NCI-H510A (cell line): ENCODE measurements at regions not wholly inside any gene's neighbourhood (a gene's known extent, or its start where the extent isn't known, plus 50 kb on each side); places are given as distances from the start of the nearest gene placed in this dataset.
A peak's percentile ranks its signal among the peaks of the same experiment; 100 is the strongest.

Experiments
- DNase-seq: peaks from one replicate; lab custom pipeline; 2025; lab: John Stamatoyannopoulos, UW

- no peak for DNase-seq
Observed at GRCh38 chr1:34270181-34270580, 93.5 kb downstream of the C1orf94 start.

- no peak for DNase-seq
Observed at GRCh38 chr1:34272152-34272551, 95.4 kb downstream of the C1orf94 start.

GRCh38 chr1:34275150-34275549 is 98.4 kb downstream of the C1orf94 start:
- no peak for DNase-seq

- no peak for DNase-seq
Observed at GRCh38 chr1:34276606-34277005, 99.9 kb downstream of the C1orf94 start.

- no peak for DNase-seq
Observed at GRCh38 chr1:34277150-34277549, 100.4 kb downstream of the C1orf94 start.

GRCh38 chr1:34278211-34278610 is 101.5 kb downstream of the C1orf94 start:
- DNase-seq = no peak

- no peak for DNase-seq
Observed at GRCh38 chr1:34279971-34280370, 103.3 kb downstream of the C1orf94 start.

- no peak for DNase-seq
Observed at GRCh38 chr1:34280509-34280908, 103.8 kb downstream of the C1orf94 start.

- no peak for DNase-seq
Observed at GRCh38 chr1:34283142-34283541, 106.4 kb downstream of the C1orf94 start.

- DNase-seq = peak; percentile 31
Observed at GRCh38 chr1:34286511-34286910, 109.8 kb downstream of the C1orf94 start.

- DNase-seq = no peak
Observed at GRCh38 chr1:34290831-34291230, 114.1 kb downstream of the C1orf94 start.

- DNase-seq = no peak
Observed at GRCh38 chr1:34292472-34292871, 115.8 kb downstream of the C1orf94 start.

GRCh38 chr1:34296059-34296458 is 119.4 kb downstream of the C1orf94 start:
- no peak for DNase-seq

- DNase-seq = no peak
Observed at GRCh38 chr1:34302798-34303197, 126.1 kb downstream of the C1orf94 start.

- no peak for DNase-seq
Observed at GRCh38 chr1:34303218-34303617, 126.5 kb downstream of the C1orf94 start.

GRCh38 chr1:34306568-34306967 is 129.9 kb downstream of the C1orf94 start:
- no peak for DNase-seq

GRCh38 chr1:34312359-34312758 is 135.7 kb downstream of the C1orf94 start:
- DNase-seq = no peak

- no peak for DNase-seq
Observed at GRCh38 chr1:34315974-34316373, 139.3 kb downstream of the C1orf94 start.

GRCh38 chr1:34316773-34317172 is 140.1 kb downstream of the C1orf94 start:
- no peak for DNase-seq

- DNase-seq = no peak
Observed at GRCh38 chr1:34319218-34319617, 142.5 kb downstream of the C1orf94 start.

GRCh38 chr1:34320053-34320669 is 143.5 kb downstream of the C1orf94 start:
- no peak for DNase-seq

- no peak for DNase-seq
Observed at GRCh38 chr1:34322969-34323368, 146.3 kb downstream of the C1orf94 start.

- no peak for DNase-seq
Observed at GRCh38 chr1:34324879-34325440, 148.3 kb downstream of the C1orf94 start.

GRCh38 chr1:34328281-34328799 is 151.6 kb downstream of the C1orf94 start:
- no peak for DNase-seq
